GM19328 (cell line): ENCODE measurements at regions not wholly inside any gene's neighbourhood (a gene's known extent, or its start where the extent isn't known, plus 50 kb on each side); places are given as distances from the start of the nearest gene placed in this dataset.

ENCODE experiments used
- ATAC-seq: cut with Tn5 transposase; IDR thresholded peaks from one replicate; pipeline ENCODE4 v1.9.1; 2021; ENCODE audit warnings: mild to moderate bottlenecking, moderate library complexity; ENCODE audit not compliant: unreplicated experiment

- ATAC-seq = no peak
Measured at GRCh38 chr10:117427356-117427755, 52.1 kb upstream of the PDZD8 start.

DNA sequence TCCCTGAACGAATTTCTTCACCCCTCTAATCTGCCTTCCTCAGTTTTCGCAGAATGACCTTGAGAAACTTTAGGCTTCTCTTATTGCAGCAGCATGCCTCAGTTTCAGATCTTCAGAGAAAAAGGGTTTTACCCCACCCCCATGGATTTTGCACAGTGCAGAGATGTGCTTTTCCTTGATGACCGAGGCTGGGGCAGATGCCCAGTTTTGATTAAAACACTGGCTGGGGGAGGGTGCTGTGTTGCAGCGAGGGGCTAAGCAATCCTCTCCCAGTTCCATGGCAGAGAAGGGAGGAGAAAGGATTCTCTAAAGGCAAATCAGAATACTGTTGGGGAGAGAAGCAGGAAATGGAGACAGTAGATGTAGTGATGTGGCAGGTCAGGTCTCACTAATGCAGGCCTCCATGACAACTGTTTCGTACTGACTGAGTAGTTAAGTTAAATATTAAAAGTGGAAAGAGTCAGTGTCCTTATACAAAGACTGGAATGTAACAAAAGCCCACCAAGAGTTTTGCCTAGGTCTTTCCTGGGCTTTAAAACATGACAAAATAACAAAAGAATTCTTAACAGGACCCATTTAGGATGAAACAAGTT is 50.8 kb upstream of the PDZD8 start:
- ATAC-seq = no peak

DNA sequence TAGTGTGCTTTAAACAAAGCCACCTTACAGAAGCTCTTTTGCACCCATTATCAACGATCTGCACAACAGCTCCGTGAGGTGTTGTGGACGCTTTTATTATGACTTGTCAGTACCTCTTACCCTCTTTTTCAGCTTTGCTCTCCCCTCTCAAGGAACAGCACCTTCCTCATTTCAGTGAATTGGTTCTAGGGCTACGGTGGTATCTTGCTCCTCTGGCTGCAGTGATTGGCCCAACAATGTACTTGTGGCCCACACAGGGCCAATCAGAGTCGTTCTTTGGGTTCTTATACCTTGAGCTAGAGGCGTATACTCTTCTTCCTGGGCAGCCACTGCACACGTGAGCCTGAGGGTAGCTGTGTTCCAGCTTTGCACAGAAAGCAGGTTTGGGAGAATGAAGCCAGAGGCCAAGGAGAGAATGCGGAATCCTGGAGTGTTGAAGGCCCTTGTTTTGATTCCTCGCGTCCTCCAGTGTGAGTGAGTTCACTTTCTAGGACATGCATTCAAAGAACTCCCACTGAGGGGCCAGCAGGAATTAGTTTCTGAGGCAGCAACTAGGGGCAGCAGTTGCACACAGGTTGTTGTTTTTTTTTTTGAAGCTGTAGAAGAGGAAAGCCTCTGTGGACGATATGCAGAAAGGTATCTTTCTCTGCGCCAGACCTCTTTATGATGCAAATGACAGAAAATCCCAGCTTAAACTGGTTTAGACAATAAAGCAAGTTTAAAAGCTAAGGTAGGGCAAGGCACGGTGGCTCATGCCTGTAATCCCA is 49.8 kb upstream of the PDZD8 start:
- no peak for ATAC-seq
